HG03378 (cell line): ENCODE measurements at regions not wholly inside any gene's neighbourhood (a gene's known extent, or its start where the extent isn't known, plus 50 kb on each side); places are given as distances from the start of the nearest gene placed in this dataset.
"Not testable (repeated sequence)": the region's sequence is repeated elsewhere in the genome, so short reads cannot be mapped to it uniquely, and the experiment has no call there.

Source experiments
- ATAC-seq: cut with Tn5 transposase; IDR thresholded peaks from one replicate; pipeline ENCODE4 v1.9.1; 2021; ENCODE audit warnings: mild to moderate bottlenecking, moderate library complexity; ENCODE audit not compliant: unreplicated experiment

- no peak for ATAC-seq
These were observed 881.6 kb upstream of the PIK3C3 start for GRCh38 chr18:41073372-41073954.

DNA sequence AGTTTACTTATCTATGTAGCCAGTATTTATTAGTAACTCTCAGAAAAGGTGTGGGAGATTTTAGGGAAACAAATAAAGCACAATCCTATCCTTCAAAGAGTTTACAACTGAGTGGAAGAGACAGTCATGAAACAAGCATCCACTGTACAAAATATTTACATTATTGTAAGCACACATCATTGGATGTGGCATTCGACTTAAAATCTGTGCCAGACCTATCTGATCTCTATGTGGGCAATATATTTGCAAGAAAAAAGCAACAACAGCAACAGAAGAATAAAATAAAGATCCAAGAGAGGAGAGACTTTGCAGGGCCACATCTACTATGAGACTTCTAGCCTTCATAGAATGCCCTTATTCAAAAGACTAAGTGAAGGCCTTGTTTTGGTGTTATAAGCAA lies 882.1 kb upstream of the PIK3C3 start:
- ATAC-seq: no peak

DNA sequence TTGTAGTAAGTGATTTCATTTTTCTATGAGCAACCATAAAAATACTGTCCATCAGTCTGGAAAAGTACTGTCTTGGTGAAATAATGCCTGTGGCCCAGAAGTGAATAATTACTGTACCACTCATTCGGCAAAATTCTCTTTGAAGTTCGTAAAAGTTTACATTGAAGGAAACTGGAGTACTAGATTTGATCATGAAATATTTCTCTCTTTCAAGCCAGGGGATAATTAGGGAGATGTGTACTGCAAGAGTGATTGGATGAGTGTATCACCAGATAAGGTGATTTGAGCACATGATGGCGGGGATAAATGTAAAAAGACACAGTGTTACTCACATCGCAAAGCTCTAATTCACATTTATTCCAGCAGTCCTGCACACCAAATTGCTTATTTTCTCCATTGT lies 883.2 kb upstream of the PIK3C3 start:
- no peak for ATAC-seq

GRCh38 chr18:41069167-41069566 lies 885.9 kb upstream of the PIK3C3 start:
- no peak for ATAC-seq

- no peak for ATAC-seq
These were observed 890.1 kb upstream of the PIK3C3 start for GRCh38 chr18:41064916-41065315.

GRCh38 chr18:41060967-41061366 lies 894.1 kb upstream of the PIK3C3 start:
- ATAC-seq: no peak

DNA sequence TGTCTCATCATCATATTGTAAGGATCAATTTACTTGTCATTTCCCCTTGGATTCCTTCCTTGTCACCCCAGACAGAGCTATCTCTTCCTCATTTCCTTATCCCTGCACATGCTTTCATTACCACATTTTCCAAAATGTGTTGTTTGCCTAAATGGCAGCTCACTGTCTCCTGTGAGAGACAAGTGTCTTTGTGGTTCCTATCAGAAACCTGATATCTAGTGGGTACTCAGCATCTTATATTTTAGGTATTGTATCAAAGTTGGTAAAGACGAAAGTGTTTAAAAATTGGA lies 896.0 kb upstream of the PIK3C3 start:
- no peak for ATAC-seq

- ATAC-seq: no peak
These were observed 896.5 kb upstream of the PIK3C3 start for GRCh38 chr18:41058351-41059125.

- no peak for ATAC-seq
These were observed 902.4 kb upstream of the PIK3C3 start for GRCh38 chr18:41052625-41053024.

DNA sequence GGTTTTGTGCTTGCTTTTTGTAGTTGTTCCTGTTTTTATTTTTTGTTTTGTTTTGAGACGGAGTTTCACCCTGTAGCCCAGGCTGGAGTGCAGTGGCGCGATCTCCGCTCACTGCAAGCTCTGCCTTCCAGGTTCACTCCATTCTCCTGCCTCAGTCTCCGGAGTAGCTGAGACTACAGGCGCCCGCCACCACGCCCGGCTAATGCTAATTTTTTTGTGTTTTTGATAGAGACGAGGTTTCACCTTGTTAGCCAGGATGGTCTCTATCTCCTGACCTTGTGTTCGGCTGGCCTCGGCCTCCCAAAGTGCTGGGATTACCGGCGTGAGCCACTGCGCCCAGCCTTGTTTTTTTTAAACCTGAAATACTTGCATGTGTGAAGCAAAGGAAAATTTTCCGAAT lies 908.8 kb upstream of the PIK3C3 start:
- ATAC-seq: not testable (repeated sequence)

GRCh38 chr18:41043876-41044275 lies 911.2 kb upstream of the PIK3C3 start:
- ATAC-seq: no peak

DNA sequence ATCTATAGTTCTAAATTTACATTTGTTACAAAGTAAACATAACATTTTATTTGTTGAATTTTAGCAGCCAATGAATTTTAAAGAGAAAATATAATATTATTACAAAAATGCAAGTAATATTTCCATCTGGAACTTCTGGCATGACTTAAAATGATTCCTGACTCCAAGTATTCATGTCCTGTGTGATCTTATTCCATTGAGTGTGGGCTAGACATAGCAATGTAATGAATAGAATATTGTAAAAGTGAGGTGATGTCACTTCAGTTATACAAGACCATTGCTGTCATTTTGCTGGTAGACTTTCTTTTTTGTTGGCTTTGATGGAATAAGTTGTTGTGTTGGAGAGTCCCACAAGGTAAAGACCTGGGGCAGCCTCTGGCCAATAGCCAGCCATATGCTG lies 912.2 kb upstream of the PIK3C3 start:
- no peak for ATAC-seq

GRCh38 chr18:41038071-41038470 lies 917.0 kb upstream of the PIK3C3 start:
- ATAC-seq: no peak

GRCh38 chr18:41036346-41036745 lies 918.7 kb upstream of the PIK3C3 start:
- ATAC-seq: no peak

- ATAC-seq: no peak
These were observed 920.6 kb upstream of the PIK3C3 start for GRCh38 chr18:41034413-41034812.

- ATAC-seq: no peak
These were observed 929.4 kb upstream of the PIK3C3 start for GRCh38 chr18:41025666-41026065.

GRCh38 chr18:41024792-41025191 lies 930.2 kb upstream of the PIK3C3 start:
- no peak for ATAC-seq

DNA sequence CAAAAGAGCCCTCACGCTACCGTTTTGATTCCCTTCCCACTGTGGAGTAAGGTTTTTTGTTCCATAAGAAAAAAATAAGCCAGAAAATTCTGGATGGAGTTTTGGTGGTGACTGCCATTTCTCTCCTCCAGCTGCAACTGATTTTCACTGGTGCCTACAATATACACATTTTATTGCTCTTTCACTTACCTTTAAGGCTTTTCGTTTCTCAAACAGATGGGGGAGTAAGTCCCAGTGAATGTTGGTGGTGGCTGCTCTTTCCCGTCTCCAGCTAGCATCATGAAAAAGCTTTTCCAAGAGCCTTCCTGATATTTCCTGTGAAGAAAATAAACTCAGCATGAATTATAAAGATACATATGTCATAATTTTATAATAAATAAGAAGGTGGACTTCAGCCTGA lies 932.5 kb upstream of the PIK3C3 start:
- ATAC-seq: no peak

GRCh38 chr18:41021089-41021488 lies 933.9 kb upstream of the PIK3C3 start:
- no peak for ATAC-seq

- no peak for ATAC-seq
These were observed 942.8 kb upstream of the PIK3C3 start for GRCh38 chr18:41012194-41012593.

GRCh38 chr18:41009926-41010325 lies 945.1 kb upstream of the PIK3C3 start:
- ATAC-seq: no peak

GRCh38 chr18:41004324-41004723 lies 950.7 kb upstream of the PIK3C3 start:
- no peak for ATAC-seq

- ATAC-seq: no peak
These were observed 959.5 kb upstream of the PIK3C3 start for GRCh38 chr18:40995529-40995928.
